ENCODE measurements at regions not wholly inside any gene's neighbourhood (a gene's known extent, or its start where the extent isn't known, plus 50 kb on each side); places are given as distances from the start of the nearest gene placed in this dataset.

DNA sequence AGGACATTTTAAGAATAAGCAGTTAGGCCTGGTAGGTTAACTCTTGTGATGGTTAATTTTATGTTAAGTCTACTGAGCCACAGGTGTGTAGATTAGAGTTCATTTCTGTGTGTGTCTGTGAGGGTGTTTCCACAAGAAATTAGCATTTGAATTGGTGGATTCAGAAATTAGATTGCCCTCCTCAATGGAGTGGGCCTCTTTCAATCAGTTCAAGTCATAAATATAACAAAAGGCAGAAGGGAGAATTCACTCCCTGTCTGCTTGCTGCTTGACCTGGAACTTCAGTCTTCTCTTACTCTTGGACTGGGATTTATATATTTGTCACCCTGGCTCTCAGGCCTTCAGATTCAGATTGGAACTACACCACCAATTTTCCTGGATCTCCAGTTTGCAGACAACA lies 55.3 kb upstream of the POM121L12 start:
- DNase-seq (ENCODE audit: low read depth) = no peak

DNA sequence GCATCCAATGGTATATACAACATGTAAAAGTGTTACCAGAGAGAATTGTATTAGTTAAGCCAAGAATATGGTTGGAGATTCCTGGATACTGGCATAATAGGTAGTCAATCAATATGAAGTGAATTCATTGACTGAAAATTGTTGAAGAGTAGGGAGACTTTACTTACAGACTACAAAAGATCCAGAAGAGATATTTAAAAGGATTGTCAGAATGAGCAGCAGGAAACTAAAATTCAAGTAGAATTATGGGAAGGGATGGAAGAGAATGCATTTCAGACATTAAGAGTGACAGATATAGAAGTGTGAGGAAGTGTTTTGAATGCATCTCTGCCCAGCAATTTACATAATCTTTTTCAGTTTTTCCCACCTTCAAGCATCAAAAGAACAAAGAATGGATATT lies 62.3 kb upstream of the POM121L12 start:
- no peak for DNase-seq (ENCODE audit: low read depth)

DNA sequence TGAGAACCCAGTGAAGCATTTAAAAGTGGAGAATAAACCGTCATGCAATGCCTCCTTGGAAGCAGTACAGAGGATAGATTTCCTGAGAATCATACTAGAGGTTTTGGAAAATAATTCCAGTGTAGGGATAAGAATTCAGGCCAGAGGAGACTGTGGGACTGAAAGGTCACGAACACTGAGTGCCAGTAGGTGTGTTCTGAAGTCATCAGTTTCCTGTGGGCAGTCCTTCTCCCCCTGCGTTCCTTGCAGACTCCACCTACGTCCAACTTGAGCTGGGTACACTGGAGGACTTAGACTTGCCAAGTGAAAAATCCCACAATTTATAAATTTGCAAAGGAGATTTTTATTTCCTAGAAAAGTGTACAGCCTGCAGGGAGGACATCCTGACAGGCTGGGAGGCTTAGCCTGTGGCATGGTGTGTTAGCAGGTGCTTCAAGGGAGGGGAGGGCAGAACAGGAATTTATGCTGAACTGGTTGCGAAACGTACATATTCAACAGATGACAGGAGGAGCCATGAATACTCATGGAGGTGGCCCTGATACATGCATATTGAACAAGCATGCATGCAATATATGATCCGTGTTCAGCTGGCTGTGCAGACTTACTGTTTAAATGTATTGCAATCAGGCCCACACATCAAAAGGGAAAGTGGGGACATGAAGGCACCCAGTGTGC lies 72.9 kb upstream of the POM121L12 start:
- no peak for DNase-seq (ENCODE audit: low read depth)

- DNase-seq (ENCODE audit: low read depth) = no peak
Observed at GRCh38 chr7:52961084-52961483, 74.3 kb upstream of the POM121L12 start.

GRCh38 chr7:52959878-52960660 lies 75.4 kb upstream of the POM121L12 start:
- DNase-seq (ENCODE audit: low read depth) = no peak

- no peak for DNase-seq (ENCODE audit: low read depth)
Observed at GRCh38 chr7:52959336-52959735, 76.1 kb upstream of the POM121L12 start.

DNA sequence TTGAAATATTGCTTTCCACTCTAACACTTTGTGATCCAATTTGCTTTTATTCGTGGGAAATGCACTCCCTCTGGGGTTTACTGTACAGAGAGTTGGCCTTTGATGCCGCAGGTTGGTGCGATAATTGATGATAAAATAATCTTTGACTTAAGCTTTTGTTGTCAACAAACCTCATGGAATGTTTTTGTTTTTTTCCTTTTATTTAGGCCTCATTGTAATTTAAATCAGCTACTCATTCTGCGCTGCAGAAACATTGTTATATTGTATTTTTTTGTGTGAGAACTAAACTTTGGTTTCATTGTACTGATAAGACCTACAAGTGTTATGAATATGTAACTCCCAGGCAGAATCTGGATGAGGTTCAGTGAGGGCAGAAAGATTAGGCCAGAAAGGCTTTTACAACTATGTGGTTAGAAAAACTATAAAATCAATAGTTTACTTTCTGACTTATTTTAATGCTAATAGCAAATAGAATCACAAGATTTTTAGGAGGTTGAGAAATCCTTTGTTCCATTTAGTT lies 76.8 kb upstream of the POM121L12 start:
- DNase-seq (ENCODE audit: low read depth) = no peak

GRCh38 chr7:52956379-52956915 lies 79.0 kb upstream of the POM121L12 start:
- no peak for DNase-seq (ENCODE audit: low read depth)

DNA sequence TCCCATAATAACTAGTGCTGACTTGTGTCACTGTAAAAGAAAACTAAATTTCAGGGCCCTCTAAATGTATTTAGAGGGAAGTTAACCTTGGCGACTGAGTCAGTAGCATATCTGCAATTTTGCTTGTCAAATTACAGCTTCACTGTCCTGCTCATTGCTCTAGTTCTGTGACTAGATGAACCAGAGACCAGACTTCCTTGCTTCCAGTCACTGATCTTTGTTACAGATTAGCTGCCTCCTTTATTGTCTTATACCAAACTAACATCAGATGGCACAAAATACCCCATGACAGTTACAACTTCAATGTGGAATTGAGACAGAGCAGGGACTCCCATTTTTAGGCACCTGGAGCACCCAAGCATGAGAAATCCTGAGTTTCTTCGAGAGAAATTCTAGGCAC lies 79.9 kb upstream of the POM121L12 start:
- no peak for DNase-seq (ENCODE audit: low read depth)

GRCh38 chr7:52944921-52945320 lies 90.5 kb upstream of the POM121L12 start:
- DNase-seq (ENCODE audit: low read depth) = peak; percentile 33

- DNase-seq (ENCODE audit: low read depth) = no peak
Observed at GRCh38 chr7:52940481-52940880, 95.0 kb upstream of the POM121L12 start.

- DNase-seq (ENCODE audit: low read depth) = no peak
Observed at GRCh38 chr7:52938455-52939133, 96.8 kb upstream of the POM121L12 start.

DNA sequence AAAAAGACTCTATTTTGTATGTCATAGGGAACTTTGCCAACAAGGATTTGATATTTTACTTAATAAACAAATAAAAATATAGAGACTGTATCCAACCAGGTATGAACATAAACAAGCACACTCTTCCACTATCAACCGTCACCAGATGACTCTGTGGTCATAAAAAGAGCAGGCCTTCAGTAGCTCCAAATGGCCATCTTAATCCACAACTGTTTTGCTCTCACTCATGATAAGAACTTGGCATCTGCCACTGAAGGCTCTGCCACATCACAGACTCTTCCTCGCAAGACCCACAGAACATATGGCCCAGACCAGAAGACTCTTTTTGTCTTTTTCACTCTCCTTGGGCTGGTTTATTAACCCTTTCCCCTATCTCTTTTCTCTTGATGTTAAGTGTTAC lies 98.7 kb upstream of the POM121L12 start:
- no peak for DNase-seq (ENCODE audit: low read depth)

DNA sequence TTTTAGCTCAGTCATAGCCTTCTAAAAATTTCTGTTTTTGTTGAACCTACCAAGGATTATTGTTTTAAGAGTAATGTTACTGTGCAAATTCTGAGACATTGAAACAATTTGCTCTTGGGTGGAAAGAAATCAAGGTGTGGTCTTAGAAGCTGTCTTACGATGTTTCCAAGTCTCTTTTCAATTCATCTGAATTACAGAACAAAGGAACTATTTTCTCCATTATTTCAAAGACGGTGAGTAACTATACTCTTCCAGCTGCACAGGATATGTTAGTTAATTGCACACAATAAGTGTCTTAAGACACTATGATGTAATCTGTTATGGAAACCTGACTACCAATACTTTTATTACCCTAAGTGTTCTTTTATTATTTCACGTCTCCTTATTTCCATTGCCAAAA lies 106.8 kb upstream of the POM121L12 start:
- no peak for DNase-seq (ENCODE audit: low read depth)

- no peak for DNase-seq (ENCODE audit: low read depth)
Observed at GRCh38 chr7:52925332-52925731, 110.1 kb upstream of the POM121L12 start.

DNA sequence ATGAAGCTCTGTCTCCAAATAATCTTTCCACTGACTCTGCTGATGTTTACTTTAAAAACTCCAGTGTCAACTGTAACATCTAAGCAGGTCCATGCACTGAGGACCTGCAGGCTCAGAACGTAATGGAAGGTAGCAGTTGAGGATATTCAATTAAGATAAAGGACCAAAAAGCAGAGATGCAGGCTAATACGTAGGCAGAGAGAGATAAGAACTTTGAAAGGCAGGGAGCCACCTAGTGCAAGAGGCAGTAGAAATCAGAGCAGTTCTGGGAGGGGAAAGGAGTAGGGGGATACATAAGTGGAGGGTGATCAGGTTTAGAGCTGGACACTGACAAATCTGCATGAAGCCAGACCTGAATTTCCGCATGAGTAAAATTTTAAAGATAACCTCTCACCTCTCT lies 114.5 kb upstream of the POM121L12 start:
- no peak for DNase-seq (ENCODE audit: low read depth)

DNA sequence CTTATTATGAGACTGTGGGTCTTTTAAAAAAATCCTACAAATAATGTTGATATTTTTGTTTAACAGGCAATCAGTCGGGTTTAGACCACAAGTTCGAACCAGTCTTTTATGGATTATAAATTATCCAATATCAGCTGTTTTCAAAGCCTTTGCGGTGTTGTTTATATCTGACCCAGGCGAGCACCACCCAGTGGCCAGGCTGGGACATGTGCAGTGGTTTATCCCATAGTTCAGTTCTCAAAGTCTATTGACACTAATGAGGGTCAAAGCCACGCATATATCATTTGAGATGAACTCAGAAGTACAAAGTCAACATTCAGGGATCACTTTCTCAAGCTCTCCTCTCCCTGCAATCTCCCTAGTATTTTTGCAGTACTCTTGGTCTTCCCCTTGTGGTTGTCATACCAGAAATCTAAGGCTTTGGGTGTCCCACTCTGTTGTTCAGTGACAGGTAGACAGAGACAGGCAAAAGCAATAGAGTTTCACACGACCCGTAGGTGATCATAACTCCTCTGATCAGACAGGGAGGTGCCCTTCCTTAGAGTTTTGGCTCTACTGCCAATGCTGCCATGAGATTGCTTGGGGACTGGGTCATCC lies 117.4 kb upstream of the POM121L12 start:
- no peak for DNase-seq (ENCODE audit: low read depth)

- no peak for DNase-seq (ENCODE audit: low read depth)
Observed at GRCh38 chr7:52911795-52912194, 123.6 kb upstream of the POM121L12 start.

- no peak for DNase-seq (ENCODE audit: low read depth)
Observed at GRCh38 chr7:52911326-52911725, 124.1 kb upstream of the POM121L12 start.

GRCh38 chr7:52909935-52910334 lies 125.5 kb upstream of the POM121L12 start:
- DNase-seq (ENCODE audit: low read depth) = no peak

- DNase-seq (ENCODE audit: low read depth) = no peak
Observed at GRCh38 chr7:52909131-52909530, 126.3 kb upstream of the POM121L12 start.

GRCh38 chr7:52897713-52898112 lies 137.7 kb upstream of the POM121L12 start:
- DNase-seq (ENCODE audit: low read depth) = no peak

Measured in HS-5 (cell line).